Endothelial cell of umbilical vein (primary cell): ENCODE measurements at regions not wholly inside any gene's neighbourhood (a gene's known extent, or its start where the extent isn't known, plus 50 kb on each side); places are given as distances from the start of the nearest gene placed in this dataset.

Experiments
- BruUV-seq: library from RNA; stranded (reverse); fragments of 400-500 nt; replicated peaks from 2 replicates; lab custom pipeline; 2021; lab: Mats Ljungman, UMichigan
- CTCF ChIA-PET: fragments of 300-600, 350-600 bp; sonication (Branson Sonifier 250); formaldehyde crosslinking; loops from one replicate; lab custom pipeline; 2021; ENCODE audit warnings: antibody characterized with exemption, inconsistent platforms; lab: Charles Lee
- POLR2A ChIA-PET: fragments of 300-600, 350-600 bp; sonication (Branson Sonifier 250); formaldehyde crosslinking; loops from one replicate; lab custom pipeline; 2021; ENCODE audit warnings: antibody characterized with exemption, inconsistent platforms; lab: Charles Lee
- DNase-seq: peaks from one replicate; pipeline ENCODE4 v3.0.0-alpha.2; 2011; ENCODE audit warnings: low read depth, low spot score
- FAIRE-seq: peaks from 2 replicates; lab custom pipeline; 2011; peaks lifted over from hg19 to GRCh38; lab: Jason Lieb, UNC
- H2AFZ ChIP-seq: 2 replicates; pipeline ENCODE4 v1.6.0; 2012; ENCODE audit warnings: low read depth, low read length, control low read depth, inconsistent platforms
- H3K27ac ChIP-seq: 2 replicates; pipeline ENCODE4 v1.5.1; 2011; ENCODE audit warnings: low read depth, mild to moderate bottlenecking, control low read depth, low read length, moderate library complexity; ENCODE audit not compliant: insufficient read depth
- H3K27me3 ChIP-seq, 2 experiments: 2 replicates each; pipeline versions ENCODE4 v1.6.0 to v1.6.1; 2011; ENCODE audit warnings: low read length in 2 of 2, mixed read lengths in 1 of 2; ENCODE audit not compliant: control insufficient read depth in 2 of 2, insufficient read depth in 2 of 2
- H3K36me3 ChIP-seq, 2 experiments: 2 replicates in 1 of 2; 3 replicates in 1 of 2; pipeline ENCODE4 v1.5.1; 2011; ENCODE audit warnings: low read length in 2 of 2, mild to moderate bottlenecking in 1 of 2, moderate library complexity in 1 of 2; ENCODE audit not compliant: control insufficient read depth in 2 of 2, insufficient read depth in 2 of 2; ENCODE audit errors: extremely low read depth in 1 of 2
- H3K4me1 ChIP-seq: 3 replicates; pipeline ENCODE4 v1.5.1; 2011; ENCODE audit warnings: mild to moderate bottlenecking, low read length; ENCODE audit not compliant: control insufficient read depth, insufficient read depth; ENCODE audit errors: extremely low read depth
- H3K4me2 ChIP-seq: 2 replicates; pipeline ENCODE4 v1.6.1; 2011; ENCODE audit warnings: low read length, control low read depth, mixed read lengths; ENCODE audit not compliant: insufficient read depth
- H3K4me3 ChIP-seq, 3 experiments: fragments of 200-600 bp in 1 of 3; sonication (generic), shearing (Covaris generic) in 1 of 3; replicated peaks in 1 of 3; 2 replicates each; pipeline ENCODE4 v1.5.1; 2011 to 2016; ENCODE audit warnings: control low read depth in 3 of 3, low read length in 3 of 3, mild to moderate bottlenecking in 2 of 3, inconsistent platforms in 1 of 3, low read depth in 1 of 3, moderate library complexity in 1 of 3; ENCODE audit not compliant: insufficient read depth in 1 of 3
- H3K79me2 ChIP-seq: 2 replicates; pipeline ENCODE4 v1.6.0; 2012; ENCODE audit warnings: low read length, inconsistent platforms; ENCODE audit not compliant: control insufficient read depth, insufficient read depth
- H3K9ac ChIP-seq: replicated peaks from 2 replicates; pipeline ENCODE3; 2011; ENCODE audit warnings: low read length, control low read depth; ENCODE audit not compliant: insufficient read depth; ENCODE audit errors: extremely low read depth
- H3K9me1 ChIP-seq: replicated peaks from 3 replicates; pipeline ENCODE4 v1.6.0; 2011; ENCODE audit warnings: mild to moderate bottlenecking, low read length; ENCODE audit not compliant: control insufficient read depth, insufficient read depth; ENCODE audit errors: extremely low read depth
- H3K9me3 ChIP-seq: replicated peaks from 2 replicates; pipeline ENCODE4 v1.5.1; 2012; ENCODE audit warnings: low read length, inconsistent platforms; ENCODE audit not compliant: control insufficient read depth, insufficient read depth
- H4K20me1 ChIP-seq: replicated peaks from 2 replicates; pipeline ENCODE3; 2011; ENCODE audit warnings: mild to moderate bottlenecking, low read length; ENCODE audit not compliant: control insufficient read depth, insufficient read depth; ENCODE audit errors: extremely low read depth
- CTCF ChIP-seq, 2 donors: IDR thresholded peaks; 1 replicate in 1 of 2; 2 replicates in 1 of 2; pipeline ENCODE4 v1.5.1; 2011; ENCODE audit warnings: low read length in 2 of 2, mild to moderate bottlenecking in 2 of 2, moderate library complexity in 2 of 2, control low read depth in 1 of 2, inconsistent platforms in 1 of 2, low read depth in 1 of 2; ENCODE audit not compliant: insufficient read depth in 1 of 2; ENCODE audit errors: extremely low read depth in 1 of 2
- GATA2 ChIP-seq: IDR thresholded peaks from 2 replicates; pipeline ENCODE4 v1.7.0; 2011; ENCODE audit warnings: low read depth, mild to moderate bottlenecking, moderate library complexity, mixed read lengths, low read length; ENCODE audit not compliant: insufficient read length, insufficient read depth
- JUN ChIP-seq: IDR thresholded peaks from 2 replicates; pipeline ENCODE4 v1.6.1; 2011; ENCODE audit warnings: borderline replicate concordance, low read depth; ENCODE audit not compliant: insufficient read length, insufficient read depth
- MYC ChIP-seq: IDR thresholded peaks from one replicate; pipeline ENCODE4 v1.6.1; 2011; ENCODE audit warnings: mild to moderate bottlenecking, low read depth, low read length
- POLR2A ChIP-seq: IDR thresholded peaks from 2 replicates; pipeline ENCODE4 v1.6.1; 2012; ENCODE audit warnings: low read depth, mild to moderate bottlenecking, control low read depth, low read length
- POLR2AphosphoS5 ChIP-seq: IDR thresholded peaks from 2 replicates; pipeline ENCODE4 v1.6.1; 2012; ENCODE audit warnings: low read depth, mild to moderate bottlenecking, control low read depth, low read length, moderate library complexity; ENCODE audit not compliant: insufficient read depth
- dilution Hi-C: fragments of 300-500 bp; cut with MboI; formaldehyde crosslinking; loops from one replicate; pipeline ENCODE4 v1.15.0; 2019; ENCODE audit warnings: low sequenced_read_pairs; ENCODE audit not compliant: extremely low pct_ligation_motif_present
- intact Hi-C: fragments of 100-400 bp; cut with micrococcal nuclease; formaldehyde crosslinking; loops from one replicate; pipeline ENCODE4 v1.10.0; 2022

GRCh38 chr9:135378751-135379150 is 100.8 kb upstream of the PPP1R26 start:
- POLR2A ChIA-PET = no interaction called here
- no peak overlapping the region for H3K9ac ChIP-seq
- intact Hi-C loops = no loop called here
- BruUV-seq = no TSS peak
- H4K20me1 ChIP-seq = no peaks in the 10 kb centered on the region
- no peaks in the 10 kb centered on the region for H3K4me1 ChIP-seq
- no peak for DNase-seq
- H3K9me1 ChIP-seq = no peaks in the 10 kb centered on the region
- H3K9me3 ChIP-seq = no peaks in the 10 kb centered on the region
- no peak for FAIRE-seq
- no peak overlapping the region for H3K4me3 ChIP-seq
- H2AFZ ChIP-seq = no peak overlapping the region
- no peak overlapping the region for H3K4me2 ChIP-seq
- H3K79me2 ChIP-seq = no peaks in the 10 kb centered on the region
- dilution Hi-C loops = no loop called here
- TF ChIP-seq MYC = no peak
- CTCF ChIA-PET = no interaction called here
- no peaks in the 10 kb centered on the region for H3K27me3 ChIP-seq
- no peak overlapping the region for H3K27ac ChIP-seq
- H3K36me3 ChIP-seq = no peaks in the 10 kb centered on the region

- Histone ChIP-seq H3K4me3 (no peak overlapping the region), H3K79me2 (no peaks in the 10 kb centered on the region), H2AFZ (no peak overlapping the region), H3K9me3 (no peaks in the 10 kb centered on the region), H3K4me1 (no peaks in the 10 kb centered on the region), H3K9me1 (no peaks in the 10 kb centered on the region), H3K27ac (no peak overlapping the region), H4K20me1 (no peaks in the 10 kb centered on the region), H3K36me3 (no peaks in the 10 kb centered on the region), H3K27me3 (no peaks in the 10 kb centered on the region), H3K4me2 (no peak overlapping the region), H3K9ac (no peak overlapping the region)
- POLR2A ChIA-PET = no interaction called here
- FAIRE-seq = no peak
- dilution Hi-C loops (no loop called here), intact Hi-C loops (no loop called here)
- no TSS peak for BruUV-seq
- CTCF ChIA-PET = no interaction called here
- TF ChIP-seq POLR2AphosphoS5 (no peak), CTCF (IDR thresholded peaks at IDR 0.05; ENCODE audit: extremely low read depth in 1 of 2, insufficient read depth in 1 of 2, low read depth in 1 of 2, low read length in 2 of 2) (no peak), JUN (no peak), GATA2 (no peak), POLR2A (no peak)
- DNase-seq = no peak
Measured at GRCh38 chr9:135379540-135380267, 99.9 kb upstream of the PPP1R26 start.
